ENCODE measurements at regions not wholly inside any gene's neighbourhood (a gene's known extent, or its start where the extent isn't known, plus 50 kb on each side); places are given as distances from the start of the nearest gene placed in this dataset.

DNA sequence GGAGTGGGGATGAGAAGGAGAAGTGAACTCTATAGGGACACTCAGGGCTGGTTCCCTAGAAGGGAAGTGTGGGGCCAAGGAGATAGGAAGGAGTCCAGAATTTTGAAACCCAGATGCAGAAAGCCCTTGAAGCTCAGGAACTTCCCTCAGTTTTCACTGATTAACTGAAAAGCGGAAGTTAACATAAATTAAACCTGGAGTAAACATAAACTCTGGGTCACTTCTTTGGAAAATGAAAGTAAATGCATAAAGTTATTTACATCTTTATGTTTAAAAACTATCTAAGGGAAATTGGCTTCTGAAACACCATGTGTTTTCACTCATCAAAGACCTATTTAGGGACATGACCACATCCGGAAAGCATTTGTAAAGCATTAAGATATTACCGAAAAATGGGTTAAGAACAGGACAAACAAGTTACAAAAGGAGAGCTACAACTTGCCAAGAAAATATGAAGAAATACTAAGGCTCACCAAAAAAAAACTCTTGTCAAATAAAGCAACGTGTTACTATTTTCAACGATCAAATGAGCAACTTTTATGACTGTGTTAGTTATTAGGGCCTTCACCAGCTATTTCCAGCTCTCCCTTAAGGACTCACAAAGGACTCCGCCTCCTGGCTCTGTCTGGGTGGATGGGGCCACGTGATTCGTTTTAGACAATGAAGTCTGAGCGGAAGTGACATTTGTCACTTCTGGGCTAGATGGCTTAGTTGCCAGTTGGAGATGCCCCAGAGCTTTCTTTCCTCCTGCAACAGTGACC lies 439.1 kb upstream of the ZNF507 start:
- TF ChIP-seq, protein P1, sequence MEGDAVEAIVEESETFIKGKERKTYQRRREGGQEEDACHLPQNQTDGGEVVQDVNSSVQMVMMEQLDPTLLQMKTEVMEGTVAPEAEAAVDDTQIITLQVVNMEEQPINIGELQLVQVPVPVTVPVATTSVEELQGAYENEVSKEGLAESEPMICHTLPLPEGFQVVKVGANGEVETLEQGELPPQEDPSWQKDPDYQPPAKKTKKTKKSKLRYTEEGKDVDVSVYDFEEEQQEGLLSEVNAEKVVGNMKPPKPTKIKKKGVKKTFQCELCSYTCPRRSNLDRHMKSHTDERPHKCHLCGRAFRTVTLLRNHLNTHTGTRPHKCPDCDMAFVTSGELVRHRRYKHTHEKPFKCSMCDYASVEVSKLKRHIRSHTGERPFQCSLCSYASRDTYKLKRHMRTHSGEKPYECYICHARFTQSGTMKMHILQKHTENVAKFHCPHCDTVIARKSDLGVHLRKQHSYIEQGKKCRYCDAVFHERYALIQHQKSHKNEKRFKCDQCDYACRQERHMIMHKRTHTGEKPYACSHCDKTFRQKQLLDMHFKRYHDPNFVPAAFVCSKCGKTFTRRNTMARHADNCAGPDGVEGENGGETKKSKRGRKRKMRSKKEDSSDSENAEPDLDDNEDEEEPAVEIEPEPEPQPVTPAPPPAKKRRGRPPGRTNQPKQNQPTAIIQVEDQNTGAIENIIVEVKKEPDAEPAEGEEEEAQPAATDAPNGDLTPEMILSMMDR (IDR thresholded peaks at IDR 0.05): no peak
- TF ChIP-seq SMC3 (IDR thresholded peaks at IDR 0.05) (no peak), ZSCAN20 (CRISPR knock-in tag; IDR thresholded peaks at IDR 0.05) (no peak), MYC (IDR thresholded peaks at IDR 0.05; ENCODE audit: borderline replicate concordance, low read length) (no peak), EHF (CRISPR knock-in tag; IDR thresholded peaks at IDR 0.05) (no peak)
- TF ChIP-seq, protein P2, sequence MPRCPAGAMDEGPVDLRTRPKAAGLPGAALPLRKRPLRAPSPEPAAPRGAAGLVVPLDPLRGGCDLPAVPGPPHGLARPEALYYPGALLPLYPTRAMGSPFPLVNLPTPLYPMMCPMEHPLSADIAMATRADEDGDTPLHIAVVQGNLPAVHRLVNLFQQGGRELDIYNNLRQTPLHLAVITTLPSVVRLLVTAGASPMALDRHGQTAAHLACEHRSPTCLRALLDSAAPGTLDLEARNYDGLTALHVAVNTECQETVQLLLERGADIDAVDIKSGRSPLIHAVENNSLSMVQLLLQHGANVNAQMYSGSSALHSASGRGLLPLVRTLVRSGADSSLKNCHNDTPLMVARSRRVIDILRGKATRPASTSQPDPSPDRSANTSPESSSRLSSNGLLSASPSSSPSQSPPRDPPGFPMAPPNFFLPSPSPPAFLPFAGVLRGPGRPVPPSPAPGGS (IDR thresholded peaks at IDR 0.05): no peak

All from A549 (cell line).